Neural cell (in vitro differentiated cells): ENCODE measurements at regions not wholly inside any gene's neighbourhood (a gene's known extent, or its start where the extent isn't known, plus 50 kb on each side); places are given as distances from the start of the nearest gene placed in this dataset.
A peak's percentile ranks its signal among the peaks of the same experiment; 100 is the strongest.

ENCODE experiments used
- H2AFZ ChIP-seq: fragments of 200-600, 300-800 bp; sonication (generic), shearing (Covaris generic); 2 replicates; pipeline ENCODE4 v1.6.0; 2014; ENCODE audit warnings: low read depth, mild to moderate bottlenecking, antibody characterized with exemption, low read length, moderate library complexity
- H3F3A ChIP-seq: fragments of 200-600 bp; shearing (Covaris generic); 2 replicates; pipeline ENCODE4 v1.6.1; 2016; ENCODE audit warnings: mild to moderate bottlenecking, moderate library complexity, mixed read lengths, antibody characterized with exemption, low read length; ENCODE audit not compliant: insufficient read depth, poor library complexity, severe bottlenecking
- H3K27ac ChIP-seq: fragments of 200-600, 300-800 bp; sonication (generic), shearing (Covaris generic); 2 replicates; pipeline ENCODE4 v1.5.1; 2014; ENCODE audit warnings: mild to moderate bottlenecking, low read length, moderate library complexity
- H3K27me3 ChIP-seq: fragments of 300-800, 200-600 bp; sonication (generic), shearing (Covaris generic); 2 replicates; pipeline ENCODE4 v1.6.0; 2014; ENCODE audit warnings: mild to moderate bottlenecking, low read depth, low read length, moderate library complexity; ENCODE audit not compliant: insufficient read depth
- H3K36me3 ChIP-seq: fragments of 300-800, 200-600 bp; sonication (generic), shearing (Covaris generic); 2 replicates; pipeline ENCODE4 v1.5.1; 2014; ENCODE audit warnings: mild to moderate bottlenecking, antibody characterized with exemption, low read length, moderate library complexity; ENCODE audit not compliant: insufficient read depth
- H3K4me2 ChIP-seq: fragments of 300-800, 200-600 bp; sonication (generic), shearing (Covaris generic); 2 replicates; pipeline ENCODE4 v1.6.0; 2014; ENCODE audit warnings: mild to moderate bottlenecking, low read length
- H3K4me3 ChIP-seq: fragments of 300-800, 200-600 bp; sonication (generic), shearing (Covaris generic); 2 replicates; pipeline ENCODE4 v1.5.1; 2014; ENCODE audit warnings: mild to moderate bottlenecking, low read length, moderate library complexity
- H3K79me2 ChIP-seq: fragments of 200-600 bp; shearing (Covaris generic); replicated peaks from 2 replicates; pipeline ENCODE4 v1.6.0; 2014; ENCODE audit warnings: mild to moderate bottlenecking, low read length, moderate library complexity; ENCODE audit not compliant: insufficient read depth
- H3K9ac ChIP-seq: fragments of 300-800, 200-600 bp; sonication (generic), shearing (Covaris generic); 2 replicates; pipeline ENCODE4 v1.6.1; 2016; ENCODE audit warnings: mild to moderate bottlenecking, low read length, mixed read lengths
- H3K9me2 ChIP-seq: fragments of 200-600 bp; shearing (Covaris generic); 2 replicates; pipeline ENCODE4 v1.6.1; 2016; ENCODE audit warnings: mild to moderate bottlenecking, low read length, mixed read lengths; ENCODE audit not compliant: insufficient read depth
- H3K9me3 ChIP-seq: fragments of 200-600, 300-800 bp; sonication (generic), shearing (Covaris generic); 2 replicates; pipeline ENCODE4 v1.6.1; 2016; ENCODE audit warnings: mild to moderate bottlenecking, mixed run types, low read length, moderate library complexity, mixed read lengths
- H4K20me1 ChIP-seq: fragments of 200-600 bp; shearing (Covaris generic); 2 replicates; pipeline ENCODE4 v1.6.1; 2016; ENCODE audit warnings: mild to moderate bottlenecking, mixed run types; ENCODE audit not compliant: insufficient read depth
- EP300 ChIP-seq: fragments of 450-650 bp; conservative IDR thresholded peaks from 2 replicates; pipeline ENCODE4 v1.6.1; 2014; ENCODE audit warnings: antibody characterized with exemption, mild to moderate bottlenecking, moderate library complexity; ENCODE audit not compliant: poor library complexity, severe bottlenecking
- EZH2 ChIP-seq: fragments of 200-600, 300-800 bp; shearing (Covaris generic), sonication (generic); IDR thresholded peaks from 2 replicates; pipeline ENCODE4 v1.6.1; 2014; ENCODE audit warnings: antibody characterized with exemption, low read length, borderline replicate concordance, mild to moderate bottlenecking; ENCODE audit not compliant: insufficient read depth, poor library complexity, severe bottlenecking
- MXI1 ChIP-seq: fragments of 450-650 bp; conservative IDR thresholded peaks from 2 replicates; pipeline ENCODE4 v1.6.1; 2014; ENCODE audit warnings: antibody characterized with exemption, mild to moderate bottlenecking; ENCODE audit not compliant: poor library complexity, severe bottlenecking
- POLR2AphosphoS5 ChIP-seq: IDR thresholded peaks from 2 replicates; pipeline ENCODE4 v1.6.1; 2012
- RAD21 ChIP-seq: fragments of 450-650 bp; conservative IDR thresholded peaks from 2 replicates; pipeline ENCODE4 v1.6.1; 2014; ENCODE audit warnings: antibody characterized with exemption, mild to moderate bottlenecking, moderate library complexity
- REST ChIP-seq: IDR thresholded peaks from 2 replicates; pipeline ENCODE4 v1.6.1; 2012; ENCODE audit warnings: borderline replicate concordance
- SMC3 ChIP-seq: fragments of 450-650 bp; conservative IDR thresholded peaks from 2 replicates; pipeline ENCODE4 v1.6.1; 2014; ENCODE audit warnings: antibody characterized with exemption, mild to moderate bottlenecking, moderate library complexity; ENCODE audit not compliant: poor library complexity
- TAF1 ChIP-seq: IDR thresholded peaks from 2 replicates; pipeline ENCODE4 v1.6.1; 2012; ENCODE audit warnings: low read depth
- TF ChIP-seq, protein P1 (sequence below): fragments of 450-650 bp; IDR thresholded peaks from 2 replicates; pipeline ENCODE4 v1.5.1; 2014; ENCODE audit warnings: antibody characterized with exemption, mild to moderate bottlenecking, moderate library complexity; ENCODE audit not compliant: poor library complexity, severe bottlenecking

GRCh38 chr7:66413379-66414114, 208.4 kb downstream of the TPST1 start:
- H3K27me3 ChIP-seq, result no peaks in the 10 kb centered on the region
- H3K36me3 ChIP-seq, result no peaks in the 10 kb centered on the region
- H3K27ac ChIP-seq, result peak overlapping the region; percentile 85
- no peaks in the 10 kb centered on the region for H3K9me2 ChIP-seq
- H3K4me3 ChIP-seq, result peak overlapping the region; percentile 77
- TF ChIP-seq EZH2 (no peak), SMC3 (peak; percentile 73), REST (peak; percentile 75), RAD21 (peak; percentile 69), TAF1 (peak; percentile 72), POLR2AphosphoS5 (peak; percentile 84), MXI1 (peak; percentile 73), EP300 (no peak)
- TF ChIP-seq, protein P1, sequence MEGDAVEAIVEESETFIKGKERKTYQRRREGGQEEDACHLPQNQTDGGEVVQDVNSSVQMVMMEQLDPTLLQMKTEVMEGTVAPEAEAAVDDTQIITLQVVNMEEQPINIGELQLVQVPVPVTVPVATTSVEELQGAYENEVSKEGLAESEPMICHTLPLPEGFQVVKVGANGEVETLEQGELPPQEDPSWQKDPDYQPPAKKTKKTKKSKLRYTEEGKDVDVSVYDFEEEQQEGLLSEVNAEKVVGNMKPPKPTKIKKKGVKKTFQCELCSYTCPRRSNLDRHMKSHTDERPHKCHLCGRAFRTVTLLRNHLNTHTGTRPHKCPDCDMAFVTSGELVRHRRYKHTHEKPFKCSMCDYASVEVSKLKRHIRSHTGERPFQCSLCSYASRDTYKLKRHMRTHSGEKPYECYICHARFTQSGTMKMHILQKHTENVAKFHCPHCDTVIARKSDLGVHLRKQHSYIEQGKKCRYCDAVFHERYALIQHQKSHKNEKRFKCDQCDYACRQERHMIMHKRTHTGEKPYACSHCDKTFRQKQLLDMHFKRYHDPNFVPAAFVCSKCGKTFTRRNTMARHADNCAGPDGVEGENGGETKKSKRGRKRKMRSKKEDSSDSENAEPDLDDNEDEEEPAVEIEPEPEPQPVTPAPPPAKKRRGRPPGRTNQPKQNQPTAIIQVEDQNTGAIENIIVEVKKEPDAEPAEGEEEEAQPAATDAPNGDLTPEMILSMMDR, result peak; percentile 70
- no peaks in the 10 kb centered on the region for H3F3A ChIP-seq
- H3K9me3 ChIP-seq, result no peaks in the 10 kb centered on the region
- no peaks in the 10 kb centered on the region for H4K20me1 ChIP-seq
- H3K79me2 ChIP-seq, result no peaks in the 10 kb centered on the region
- H3K9ac ChIP-seq, result peak overlapping the region; percentile 73
- peak overlapping the region; percentile 40 for H2AFZ ChIP-seq
- H3K4me2 ChIP-seq, result peak overlapping the region; percentile 78

DNA sequence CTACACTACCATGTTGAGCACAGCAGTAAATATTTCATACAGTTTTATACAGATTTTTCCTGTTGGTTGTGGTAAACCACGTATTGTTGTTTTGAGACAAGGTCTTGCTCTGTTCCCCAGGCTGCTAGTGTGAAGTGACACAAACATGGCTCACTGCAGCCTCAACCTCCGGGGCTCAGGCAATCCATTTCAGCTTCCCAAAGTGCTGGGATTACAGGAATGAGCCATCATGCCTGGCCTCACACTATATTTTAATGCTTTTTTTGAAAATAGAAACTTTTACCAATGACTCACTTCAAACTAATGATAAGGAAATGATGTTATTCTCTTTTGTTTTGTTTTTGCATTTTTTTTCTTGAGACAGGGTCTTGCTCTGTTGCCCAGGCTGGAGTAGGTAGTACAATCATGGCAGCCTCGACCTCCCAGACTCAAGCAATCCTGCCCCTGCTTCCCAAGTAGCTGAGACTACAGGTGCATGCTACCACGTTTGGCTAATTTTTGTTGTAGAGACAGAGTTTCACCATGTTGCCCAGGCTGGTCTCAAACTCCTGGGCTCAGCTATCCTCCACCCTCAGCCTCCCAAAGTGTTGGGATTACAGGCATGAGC, 210.6 kb downstream of the TPST1 start:
- H4K20me1 ChIP-seq, result no peaks in the 10 kb centered on the region
- TF ChIP-seq RAD21 (no peak), EZH2 (no peak), MXI1 (no peak), POLR2AphosphoS5 (no peak), EP300 (no peak), TAF1 (no peak), SMC3 (no peak), REST (no peak)
- TF ChIP-seq, protein P1, result no peak
- H3K4me3 ChIP-seq, result no peak overlapping the region
- H3K27me3 ChIP-seq, result no peaks in the 10 kb centered on the region
- no peak overlapping the region for H3K27ac ChIP-seq
- H3K36me3 ChIP-seq, result no peaks in the 10 kb centered on the region
- H3K9me3 ChIP-seq, result no peaks in the 10 kb centered on the region
- H3K4me2 ChIP-seq, result no peak overlapping the region
- no peak overlapping the region for H3K9ac ChIP-seq
- no peak overlapping the region for H2AFZ ChIP-seq
- H3F3A ChIP-seq, result no peaks in the 10 kb centered on the region
- H3K9me2 ChIP-seq, result no peaks in the 10 kb centered on the region
- H3K79me2 ChIP-seq, result no peaks in the 10 kb centered on the region
